GM18858 (cell line): ENCODE measurements at regions not wholly inside any gene's neighbourhood (a gene's known extent, or its start where the extent isn't known, plus 50 kb on each side); places are given as distances from the start of the nearest gene placed in this dataset.
"Not testable (repeated sequence)": the region's sequence is repeated elsewhere in the genome, so short reads cannot be mapped to it uniquely, and the experiment has no call there.

ENCODE experiments used
- ATAC-seq: cut with Tn5 transposase; IDR thresholded peaks from one replicate; pipeline ENCODE4 v1.9.1; 2021; ENCODE audit not compliant: unreplicated experiment

DNA sequence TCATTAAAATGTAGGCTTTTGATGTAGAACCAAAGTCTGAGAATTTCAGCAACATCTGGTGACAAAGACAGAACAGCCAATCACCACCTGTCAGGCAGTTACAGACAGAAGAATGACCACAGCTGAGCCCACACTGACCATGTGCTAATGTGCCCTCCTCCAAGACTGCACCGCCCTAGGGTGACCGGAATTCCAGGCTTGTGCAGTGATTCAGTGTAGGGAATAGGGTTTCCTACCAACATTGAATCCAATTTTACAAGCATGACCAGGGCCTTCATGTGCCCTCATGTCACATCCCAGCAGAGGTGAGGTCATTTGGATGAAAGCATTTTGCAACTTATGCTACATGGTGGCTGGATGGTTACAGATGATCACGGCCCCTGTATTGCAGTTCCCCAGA is 412.5 kb downstream of the SOX2 start:
- no peak for ATAC-seq

DNA sequence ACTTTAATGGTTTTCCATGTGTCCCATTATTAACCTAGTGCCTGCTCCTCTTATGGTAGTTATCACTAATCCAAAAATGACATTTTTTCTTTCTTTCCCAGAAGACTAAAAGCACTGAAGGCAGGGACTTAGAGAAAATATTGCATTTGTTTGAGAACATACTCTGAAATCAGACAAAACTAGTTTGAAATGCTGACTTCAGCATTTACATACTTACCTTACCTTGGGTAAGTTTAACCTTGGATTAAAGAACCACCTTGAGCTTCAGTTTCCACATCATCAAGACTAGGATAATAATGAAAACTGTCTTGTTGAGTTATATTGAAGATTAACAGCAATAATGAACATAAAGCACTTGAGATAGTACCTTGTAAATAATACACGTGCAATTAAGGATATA is 413.0 kb downstream of the SOX2 start:
- no peak for ATAC-seq

DNA sequence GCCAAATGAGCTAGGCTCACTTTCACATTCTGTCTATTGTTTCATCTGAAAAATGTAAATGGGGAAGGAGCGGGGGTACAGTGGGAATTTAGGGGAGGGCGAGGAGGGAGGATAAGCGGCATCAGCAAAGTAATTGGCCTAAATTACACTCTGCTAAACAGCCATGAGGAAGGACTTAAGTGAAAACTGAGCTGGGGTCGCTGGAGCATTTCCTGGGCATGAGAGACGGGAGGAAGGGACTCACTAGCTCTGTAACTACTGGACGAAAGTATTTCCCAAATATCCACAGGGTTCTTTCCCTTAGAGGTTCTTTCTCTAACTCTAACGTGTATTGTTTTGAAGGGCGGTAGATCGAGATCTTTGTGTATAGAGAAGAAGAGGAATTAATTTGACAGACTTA is 418.0 kb downstream of the SOX2 start:
- no peak for ATAC-seq

DNA sequence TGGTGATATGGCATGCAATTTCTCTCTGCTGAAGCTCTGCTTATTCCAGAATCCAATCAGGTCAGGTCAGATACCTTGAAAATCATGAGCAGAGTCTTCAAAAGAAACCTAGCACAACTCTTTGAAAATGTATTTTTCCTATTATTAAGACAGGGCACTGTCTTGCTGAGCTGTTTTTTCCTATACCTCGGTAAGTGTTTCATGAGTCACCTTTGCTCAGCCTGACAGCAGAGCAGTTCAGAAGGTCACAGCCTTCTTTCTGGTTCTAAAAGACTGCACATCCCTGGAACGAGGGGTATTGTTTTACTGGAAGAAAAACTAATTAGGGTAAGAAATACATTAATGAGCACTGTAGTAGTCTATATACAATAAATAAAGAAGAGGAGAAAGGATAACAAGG is 422.0 kb downstream of the SOX2 start:
- no peak for ATAC-seq

DNA sequence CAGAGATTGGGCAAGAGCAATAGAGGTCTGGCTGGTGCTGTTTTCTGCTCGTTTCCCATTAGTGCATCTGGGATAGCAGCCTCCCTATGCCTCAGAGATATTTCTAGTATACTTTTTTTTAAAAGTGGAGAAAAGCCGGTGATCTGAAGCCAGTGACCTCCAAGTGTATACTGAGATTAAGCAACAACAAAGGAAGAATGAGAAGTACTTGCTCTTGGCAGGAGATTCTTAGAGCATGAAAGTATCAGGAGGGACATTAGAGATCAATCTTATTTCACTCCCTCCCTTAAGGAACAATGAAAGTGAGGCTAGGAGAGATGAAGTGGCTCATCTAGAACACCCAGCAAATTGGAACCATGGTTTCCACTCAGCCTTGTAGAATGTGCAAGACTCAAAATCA is 423.3 kb downstream of the SOX2 start:
- no peak for ATAC-seq

DNA sequence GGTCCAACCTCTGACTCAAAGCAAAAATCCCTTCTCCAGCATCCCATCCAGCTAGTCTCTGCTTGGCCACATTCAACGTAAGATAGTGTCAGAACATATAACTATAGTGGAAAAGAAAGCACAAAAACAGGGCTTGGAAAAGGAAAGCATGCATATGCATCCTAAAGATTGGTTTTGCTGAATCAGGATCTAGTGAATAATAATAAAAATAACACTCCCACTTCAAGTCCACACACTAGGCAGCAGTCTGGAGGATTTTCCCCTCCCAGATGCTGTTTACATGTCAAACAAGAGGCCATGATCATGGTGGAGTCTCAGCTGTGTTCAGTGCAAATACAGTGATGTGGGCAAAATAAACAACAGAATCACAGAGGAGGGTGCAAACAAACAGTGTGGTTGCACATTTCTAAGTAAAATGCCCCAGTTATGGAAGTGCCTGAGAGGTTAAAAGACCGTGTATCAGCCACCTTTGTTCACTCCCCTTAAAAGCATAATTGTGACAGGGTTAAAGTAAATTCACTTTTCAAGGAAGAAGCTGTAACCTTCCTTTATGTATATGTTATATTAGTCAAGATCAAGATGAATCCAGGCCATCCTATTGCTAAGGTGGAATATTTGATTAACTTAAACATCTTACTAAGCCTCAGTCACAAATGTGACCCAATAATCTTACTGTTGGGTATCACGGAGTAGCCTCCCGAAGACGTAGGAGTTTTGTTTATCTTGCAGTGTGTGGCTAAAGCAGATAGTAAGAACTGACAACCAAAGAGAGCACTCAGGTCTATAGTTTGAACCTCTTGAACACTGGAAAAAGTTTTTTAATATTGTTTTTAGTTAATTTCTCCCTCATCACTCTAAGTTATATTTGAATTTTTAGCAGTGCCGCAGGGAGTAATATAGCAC is 424.5 kb downstream of the SOX2 start:
- no peak for ATAC-seq

DNA sequence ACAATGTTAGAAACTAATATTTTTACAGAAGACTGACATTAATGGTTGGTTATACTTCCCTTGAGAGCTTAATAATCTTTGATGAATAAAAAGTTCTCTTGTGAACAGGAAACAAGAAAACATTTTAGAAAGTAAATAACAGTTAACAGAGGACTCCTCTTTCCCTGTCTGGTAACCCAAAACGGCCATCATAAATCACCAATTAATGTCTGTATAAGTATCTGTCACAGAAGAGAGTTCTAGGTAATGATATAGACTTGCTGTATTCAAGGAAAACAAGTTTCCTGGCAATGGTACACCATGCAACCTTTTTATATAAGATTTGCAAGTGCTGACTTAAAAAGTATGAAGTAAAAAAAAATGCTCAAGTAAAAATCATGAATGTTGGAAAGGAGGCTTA is 426.7 kb downstream of the SOX2 start:
- no peak for ATAC-seq

DNA sequence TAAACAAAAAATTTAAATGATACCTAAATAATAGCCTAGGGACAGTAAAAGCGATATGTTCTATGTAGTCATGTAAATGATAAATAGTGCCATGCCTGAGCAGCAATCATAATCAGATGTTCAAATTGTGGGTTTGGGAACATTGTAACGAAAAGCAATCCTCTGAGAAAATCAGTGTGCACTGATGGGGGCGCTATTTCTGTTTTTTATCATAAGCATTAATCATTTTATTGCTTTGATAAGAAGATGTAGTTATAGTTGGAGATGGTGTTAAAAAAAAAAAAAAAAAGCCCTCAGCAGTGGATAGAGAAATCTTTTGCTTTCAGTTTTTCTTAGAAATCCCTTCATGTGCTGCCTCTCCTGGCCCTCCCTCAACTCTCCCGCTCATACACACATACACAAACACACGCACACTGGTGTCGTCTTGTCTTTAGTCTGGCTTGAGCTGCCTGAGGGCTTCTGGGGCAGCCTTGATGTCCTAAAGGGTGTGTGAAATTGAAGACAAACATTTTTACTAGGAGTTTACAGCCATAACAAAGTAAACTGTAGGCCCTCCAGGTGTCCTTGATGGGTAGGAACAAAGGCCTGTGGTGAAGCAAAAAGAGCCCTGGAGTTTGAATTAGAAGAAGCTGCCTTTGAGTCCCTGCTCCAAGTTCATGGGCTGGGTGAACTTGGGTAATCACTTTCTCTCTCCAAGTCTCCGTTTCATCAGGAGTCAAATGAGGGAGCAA is 428.1 kb downstream of the SOX2 start:
- ATAC-seq = no peak

DNA sequence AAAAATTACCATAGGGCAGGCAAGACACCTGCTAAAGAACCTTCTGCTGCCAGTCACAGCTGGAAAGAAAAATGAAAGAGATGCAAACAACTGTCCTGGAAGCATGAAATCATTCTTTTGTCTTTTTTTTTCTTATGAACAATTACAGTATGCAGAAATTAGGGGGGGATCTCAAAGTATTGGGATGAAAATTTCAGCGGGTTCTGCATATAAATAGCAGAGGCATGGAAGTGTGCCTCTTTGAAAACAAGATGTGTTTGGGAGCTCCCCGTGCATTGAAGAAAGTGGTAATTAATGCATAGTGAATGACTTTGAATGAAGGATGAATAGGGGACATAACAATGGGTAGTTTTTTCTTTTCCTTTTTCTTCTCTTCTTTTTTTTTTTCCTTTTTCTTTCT is 431.2 kb downstream of the SOX2 start:
- ATAC-seq = no peak

DNA sequence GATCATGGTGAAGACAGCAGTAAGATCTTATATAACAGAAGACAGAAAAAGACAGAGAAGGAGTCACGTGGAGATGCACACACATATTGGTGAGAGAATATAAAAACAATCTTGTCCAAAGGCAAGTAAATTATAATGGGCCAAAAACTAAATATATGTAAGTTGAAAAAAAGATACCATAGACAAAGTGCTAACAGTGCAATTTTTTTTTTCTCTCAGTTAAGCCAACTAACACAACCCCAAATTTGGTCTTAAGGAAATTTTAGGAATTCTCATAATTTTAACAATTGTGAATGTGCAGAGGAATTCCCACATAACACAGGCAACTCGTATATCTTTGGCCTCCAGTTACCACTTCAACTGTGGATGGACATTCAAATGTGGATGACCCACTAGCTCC is 432.2 kb downstream of the SOX2 start:
- no peak for ATAC-seq

DNA sequence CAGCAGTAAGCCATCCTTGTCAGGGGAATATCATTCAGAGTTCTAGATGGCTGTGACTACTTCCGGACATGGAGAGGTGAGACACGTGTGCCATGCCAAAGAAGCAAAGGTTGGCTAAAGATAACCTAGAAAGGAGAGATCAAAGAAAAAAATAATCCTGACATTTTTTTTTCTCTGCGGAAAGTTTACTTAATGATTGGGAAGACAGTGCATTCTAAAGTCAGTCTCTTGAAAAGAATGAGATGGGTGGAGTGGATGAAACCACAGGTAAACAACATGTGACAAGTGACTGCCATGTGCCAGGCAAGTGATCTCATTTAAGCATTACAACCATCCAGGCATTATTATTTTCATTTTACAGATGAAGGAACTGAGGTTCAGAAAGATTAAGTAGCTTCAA is 436.6 kb downstream of the SOX2 start:
- no peak for ATAC-seq

DNA sequence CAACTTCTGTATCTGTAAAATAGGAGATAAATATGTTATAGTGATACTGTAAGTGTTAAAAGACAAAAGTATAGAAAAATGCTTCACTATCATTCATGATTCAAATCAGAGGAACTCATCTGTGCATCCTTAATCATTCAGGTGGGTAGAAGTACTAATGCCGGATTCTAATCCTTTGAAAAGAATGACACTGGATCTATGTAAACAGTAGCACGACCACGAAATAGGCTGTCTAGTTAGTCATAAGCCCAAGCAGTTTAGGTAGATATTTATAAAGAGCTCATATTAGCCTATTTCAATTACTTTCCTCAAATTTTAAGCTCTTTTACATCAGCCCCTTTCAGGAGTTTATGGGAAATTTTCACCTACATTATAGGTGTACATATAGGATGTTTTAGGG is 437.9 kb downstream of the SOX2 start:
- no peak for ATAC-seq

DNA sequence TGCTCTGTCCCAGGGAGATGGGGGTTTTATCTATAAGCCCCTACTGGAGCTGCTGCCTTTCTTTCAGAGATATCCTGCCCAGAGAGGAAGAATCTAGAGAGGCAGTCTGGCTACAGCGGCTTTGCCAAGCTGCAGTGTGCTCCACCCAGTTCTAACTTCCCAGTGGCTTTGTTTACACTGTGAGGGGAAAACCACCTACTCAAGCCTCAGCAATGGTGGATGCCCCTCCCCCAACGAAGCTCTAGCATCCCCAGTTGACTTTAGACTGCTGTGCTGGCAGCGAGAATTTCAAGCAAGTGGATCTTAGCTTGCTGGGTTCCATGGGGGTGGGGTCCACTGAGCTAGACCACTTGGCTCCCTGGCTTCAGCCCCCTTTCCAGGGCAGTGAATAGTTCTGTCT is 444.6 kb downstream of the SOX2 start:
- ATAC-seq = not testable (repeated sequence)

DNA sequence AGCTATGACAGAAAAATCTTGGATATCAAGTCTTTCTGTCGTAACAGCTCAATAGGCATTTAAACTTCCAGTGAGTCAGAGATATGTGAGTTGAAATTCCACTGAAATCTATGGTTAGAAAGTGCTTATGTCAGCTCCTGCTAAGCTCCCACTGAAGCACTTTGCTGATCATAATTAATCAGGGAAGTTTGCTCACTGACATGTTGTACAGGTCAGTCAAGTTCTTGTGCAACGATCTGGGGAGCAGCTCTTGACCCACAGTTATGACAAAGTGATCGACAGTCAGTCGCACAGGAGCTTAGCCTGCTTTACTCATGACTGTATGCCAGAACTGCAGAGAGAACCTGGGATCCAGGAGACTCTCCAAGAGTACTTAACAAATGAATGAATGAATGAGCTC is 453.5 kb downstream of the SOX2 start:
- no peak for ATAC-seq

DNA sequence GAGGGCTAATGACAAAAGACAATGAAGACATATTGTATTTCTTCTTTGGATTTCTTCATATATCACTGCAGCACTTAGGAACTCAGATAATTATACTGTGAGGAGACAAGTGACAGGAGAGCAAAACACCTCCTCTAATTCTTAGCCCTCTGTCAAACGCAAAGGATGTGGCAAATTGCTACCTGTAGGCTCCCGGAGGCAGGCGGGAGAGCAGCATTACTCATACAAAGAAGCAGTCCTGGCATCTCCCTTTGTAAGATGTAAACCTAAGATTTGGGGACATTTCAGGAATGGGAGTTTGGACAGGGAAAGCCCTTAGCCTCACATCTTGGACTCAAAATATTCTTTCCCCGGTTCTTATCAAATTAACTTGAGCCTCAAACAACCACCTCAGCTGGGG is 460.8 kb downstream of the SOX2 start:
- ATAC-seq = no peak

DNA sequence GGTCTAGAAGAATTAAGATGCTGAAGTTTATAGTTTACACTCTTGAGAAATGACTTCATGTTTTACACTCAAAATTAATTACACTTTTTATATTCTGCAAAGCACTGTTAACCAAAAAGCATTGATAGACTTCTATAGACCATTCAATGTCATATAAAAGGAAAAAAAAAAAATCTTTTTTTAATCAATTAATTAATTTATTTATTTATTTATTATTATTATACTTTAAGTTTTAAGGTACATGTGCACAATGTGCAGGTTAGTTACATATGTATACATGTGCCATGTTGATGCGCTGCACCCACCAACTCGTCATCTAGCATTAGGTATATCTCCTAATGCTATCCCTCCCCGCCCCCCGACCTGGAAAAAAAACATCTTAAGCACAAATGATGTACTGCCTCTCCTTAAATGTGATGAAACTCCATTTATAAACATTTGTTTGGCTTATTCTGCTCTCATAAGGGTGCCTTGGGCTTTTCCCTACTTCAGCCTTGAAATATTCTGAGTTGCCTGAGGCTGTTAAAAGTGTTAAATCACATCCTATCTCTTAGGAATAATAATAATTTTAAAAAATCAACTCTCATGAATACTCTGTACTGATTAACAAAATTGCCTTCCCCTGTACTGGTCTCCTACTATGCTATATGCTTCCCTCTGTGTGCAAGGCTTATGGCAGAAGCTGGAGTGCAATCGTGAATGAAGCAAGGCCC is 466.9 kb downstream of the SOX2 start:
- ATAC-seq = no peak

DNA sequence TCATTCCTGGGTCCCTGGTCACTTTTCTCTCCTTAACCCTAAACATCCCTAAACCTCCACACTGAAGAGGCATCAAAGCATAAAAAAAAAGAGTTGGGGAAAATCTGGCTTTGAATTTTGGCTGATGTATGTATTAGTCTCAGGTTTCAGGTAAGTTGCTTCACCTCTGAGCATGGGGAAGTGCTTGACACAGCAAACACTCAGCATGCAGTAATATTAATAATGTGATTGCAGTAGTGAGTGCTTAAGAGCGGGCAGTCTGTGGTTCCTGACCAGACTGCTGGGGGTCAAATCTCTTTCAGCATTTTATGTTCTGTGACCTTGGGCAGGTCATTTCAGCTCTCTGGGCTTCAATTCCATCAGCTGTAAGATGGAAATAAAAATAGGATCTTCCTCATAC is 467.9 kb downstream of the SOX2 start:
- no peak for ATAC-seq

DNA sequence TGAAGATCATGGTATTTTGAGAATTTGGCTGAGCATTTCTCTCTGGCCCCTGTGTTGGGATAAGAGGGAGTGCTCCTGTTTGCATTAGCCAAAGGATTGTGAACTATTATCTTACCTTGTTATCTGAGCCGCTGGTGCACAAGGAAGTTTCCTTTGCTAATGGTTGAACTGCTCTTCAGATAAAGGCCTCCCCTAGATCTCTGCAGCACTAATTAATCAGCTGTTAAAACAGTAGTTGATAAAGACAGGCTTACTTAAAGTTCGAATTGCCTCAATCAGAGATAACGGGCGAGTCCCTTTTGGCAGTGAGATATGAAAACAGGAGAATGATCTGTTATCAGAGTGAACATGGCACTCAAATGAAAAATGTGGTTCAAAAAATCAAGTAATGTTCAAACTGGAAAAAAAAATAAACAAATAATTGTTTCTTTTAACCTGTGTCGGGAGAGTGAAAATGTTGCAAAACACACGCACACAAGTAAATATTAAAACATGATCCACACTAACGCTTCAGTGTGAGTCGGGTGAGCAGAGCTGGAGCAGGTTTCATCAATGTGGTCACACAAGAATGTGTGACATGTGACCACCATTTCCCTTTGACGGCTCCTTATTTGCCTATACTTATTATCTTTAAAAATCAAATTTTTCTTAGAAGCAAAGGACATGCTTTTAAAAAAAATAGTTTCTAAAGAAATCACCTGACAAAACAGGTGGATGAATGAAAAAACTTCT is 469.1 kb downstream of the SOX2 start:
- no peak for ATAC-seq

DNA sequence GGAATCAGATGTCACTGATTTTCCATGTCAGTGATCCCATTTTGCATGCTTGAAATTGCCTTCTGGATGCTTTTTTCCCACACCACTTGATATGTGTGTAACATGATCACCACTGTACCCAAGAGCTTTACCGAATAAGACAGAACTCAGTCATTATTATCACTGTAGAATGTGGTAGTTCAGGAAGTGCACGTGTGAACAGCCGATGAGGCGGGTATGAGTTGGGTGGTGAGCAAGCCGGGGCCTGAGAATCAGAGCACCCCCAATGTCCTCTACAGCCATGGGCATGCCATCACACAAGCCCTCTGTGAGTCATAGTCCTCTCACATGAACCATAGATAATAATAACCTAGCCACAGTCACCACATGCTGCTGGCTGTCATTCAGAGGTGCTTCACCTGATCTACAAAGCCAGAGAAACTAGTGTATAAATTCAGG is 470.8 kb downstream of the SOX2 start:
- ATAC-seq = peak; percentile 76

DNA sequence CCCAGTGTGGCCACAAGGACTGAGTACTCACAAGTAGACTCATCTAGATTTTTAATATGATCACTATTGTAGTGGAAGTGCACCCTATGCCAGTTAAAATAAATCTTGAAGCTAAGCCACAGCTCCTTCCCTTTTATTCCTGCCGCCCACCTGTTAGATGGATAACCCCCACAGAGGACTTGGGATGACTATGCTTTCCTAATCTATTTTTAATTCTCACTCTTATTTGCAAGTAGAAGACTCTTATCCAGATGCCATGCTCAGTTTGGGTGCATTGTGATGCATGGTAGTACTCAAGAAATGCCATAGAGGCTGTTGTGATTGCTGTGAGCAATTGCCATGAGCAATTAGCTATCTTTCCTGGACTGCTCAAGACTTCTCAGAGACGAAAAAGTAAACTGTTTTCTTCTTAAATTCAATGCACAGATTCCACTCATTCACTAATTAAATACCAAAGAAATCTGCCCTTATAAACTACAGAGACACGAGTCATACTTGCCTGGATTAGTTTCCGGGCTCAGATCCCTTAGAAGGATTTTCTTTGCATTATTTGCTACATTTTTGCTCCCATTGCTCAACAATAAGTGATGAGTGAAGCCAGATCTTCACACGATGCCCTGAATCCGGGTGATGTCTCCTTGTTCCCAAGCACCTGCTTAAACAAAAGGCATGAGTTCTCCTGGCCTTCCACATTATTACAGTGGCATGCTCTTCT is 472.1 kb downstream of the SOX2 start:
- no peak for ATAC-seq
